ENCODE measurements at regions not wholly inside any gene's neighbourhood (a gene's known extent, or its start where the extent isn't known, plus 50 kb on each side); places are given as distances from the start of the nearest gene placed in this dataset.

- DNase-seq = no peak
- no peaks in the 10 kb centered on the region for H3K36me3 Mint-ChIP-seq (ENCODE audit: unreplicated experiment)
- no peak overlapping the region for H3K4me3 Mint-ChIP-seq (ENCODE audit: unreplicated experiment)
- peaks cover 6% of the 10 kb centered on the region for H3K4me1 Mint-ChIP-seq (ENCODE audit: low read depth, unreplicated experiment)
- peaks cover 2% of the 10 kb centered on the region for H3K27me3 Mint-ChIP-seq (ENCODE audit: unreplicated experiment)
- H3K9me3 Mint-ChIP-seq (ENCODE audit: unreplicated experiment) = peaks cover 4% of the 10 kb centered on the region
- no peak for TF ChIP-seq CTCF (IDR thresholded peaks at IDR 0.05; ENCODE audit: partially characterized antibody, unreplicated experiment)
- no peak overlapping the region for H3K27ac Mint-ChIP-seq (ENCODE audit: unreplicated experiment)
These were observed 74.9 kb upstream of the ARL4C start for GRCh38 chr2:234571620-234572407.

GRCh38 chr2:234570476-234570875 lies 73.6 kb upstream of the ARL4C start:
- H3K36me3 Mint-ChIP-seq (ENCODE audit: unreplicated experiment) = no peaks in the 10 kb centered on the region
- DNase-seq = no peak
- H3K27ac Mint-ChIP-seq (ENCODE audit: unreplicated experiment) = no peak overlapping the region
- peaks cover 4% of the 10 kb centered on the region for H3K9me3 Mint-ChIP-seq (ENCODE audit: unreplicated experiment)
- H3K4me3 Mint-ChIP-seq (ENCODE audit: unreplicated experiment) = no peak overlapping the region
- TF ChIP-seq CTCF (IDR thresholded peaks at IDR 0.05; ENCODE audit: partially characterized antibody, unreplicated experiment) = no peak
- H3K4me1 Mint-ChIP-seq (ENCODE audit: low read depth, unreplicated experiment) = peaks cover 6% of the 10 kb centered on the region
- H3K27me3 Mint-ChIP-seq (ENCODE audit: unreplicated experiment) = peaks cover 2% of the 10 kb centered on the region

DNA sequence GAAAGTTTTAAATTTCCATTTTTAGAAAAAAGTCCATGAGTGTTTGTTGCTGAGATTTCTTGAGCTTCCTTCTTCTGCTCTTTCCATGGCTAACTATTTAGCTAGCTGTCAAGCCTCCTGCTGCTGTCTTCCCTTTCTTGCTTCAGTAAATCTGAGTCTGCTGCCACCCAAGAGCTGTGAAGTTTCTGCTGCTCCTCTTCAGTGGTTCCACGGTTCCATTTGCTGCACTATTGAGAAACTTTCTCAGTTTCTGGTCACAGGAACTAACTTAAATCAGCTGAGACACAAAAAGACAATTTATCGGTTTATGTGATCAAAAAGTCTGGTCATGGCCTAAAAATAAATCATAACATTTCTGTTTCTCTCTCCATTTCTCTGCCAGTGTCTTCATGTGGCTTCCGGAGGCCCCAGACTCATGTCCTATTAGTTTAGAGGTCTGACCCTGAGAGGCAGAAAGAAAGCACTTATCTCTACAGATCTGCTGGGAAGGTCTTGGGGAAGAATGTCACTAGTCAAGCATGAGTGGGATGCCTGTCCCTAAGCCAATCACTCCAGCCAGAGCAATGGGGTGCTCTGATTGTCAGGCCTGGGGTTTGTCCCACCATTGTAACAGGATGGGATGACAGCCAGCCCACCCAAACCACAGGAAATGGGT lies 73.0 kb upstream of the ARL4C start:
- H3K27me3 Mint-ChIP-seq (ENCODE audit: unreplicated experiment) = peaks cover 2% of the 10 kb centered on the region
- H3K4me1 Mint-ChIP-seq (ENCODE audit: low read depth, unreplicated experiment) = peaks cover 10% of the 10 kb centered on the region
- no peak overlapping the region for H3K4me3 Mint-ChIP-seq (ENCODE audit: unreplicated experiment)
- H3K9me3 Mint-ChIP-seq (ENCODE audit: unreplicated experiment) = peaks cover 6% of the 10 kb centered on the region
- DNase-seq = no peak
- no peaks in the 10 kb centered on the region for H3K36me3 Mint-ChIP-seq (ENCODE audit: unreplicated experiment)
- H3K27ac Mint-ChIP-seq (ENCODE audit: unreplicated experiment) = no peak overlapping the region
- TF ChIP-seq CTCF (IDR thresholded peaks at IDR 0.05; ENCODE audit: partially characterized antibody, unreplicated experiment) = no peak

DNA sequence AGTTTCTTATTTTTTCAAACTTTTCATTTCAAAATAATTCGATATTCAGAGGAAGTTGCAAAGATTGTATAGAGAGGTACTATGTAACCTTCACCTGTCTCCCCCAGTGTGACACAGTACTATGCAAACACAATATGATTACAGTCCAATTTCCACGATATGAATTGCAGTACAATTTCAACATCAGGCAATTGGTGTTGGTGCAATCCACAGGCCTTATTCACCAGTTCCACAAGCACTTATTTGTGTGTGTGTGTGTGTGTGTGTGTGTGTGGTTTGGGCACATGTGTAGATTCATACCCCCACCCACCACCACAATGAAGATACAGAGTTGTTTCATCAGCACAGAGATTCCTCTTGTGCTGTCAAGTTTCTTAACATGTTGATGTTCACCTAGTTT lies 69.7 kb upstream of the ARL4C start:
- Mint-ChIP-seq H3K36me3 (ENCODE audit: unreplicated experiment) (peaks cover 3% of the 10 kb centered on the region), H3K4me3 (ENCODE audit: unreplicated experiment) (no peak overlapping the region), H3K27ac (ENCODE audit: unreplicated experiment) (no peak overlapping the region), H3K4me1 (ENCODE audit: low read depth, unreplicated experiment) (peaks cover 10% of the 10 kb centered on the region), H3K27me3 (ENCODE audit: unreplicated experiment) (peaks cover 4% of the 10 kb centered on the region), H3K9me3 (ENCODE audit: unreplicated experiment) (peaks cover 5% of the 10 kb centered on the region)
- no peak for DNase-seq
- TF ChIP-seq CTCF (IDR thresholded peaks at IDR 0.05; ENCODE audit: partially characterized antibody, unreplicated experiment) = no peak

Measured in glutamatergic neuron (in vitro differentiated cells).